ENCODE measurements at regions not wholly inside any gene's neighbourhood (a gene's known extent, or its start where the extent isn't known, plus 50 kb on each side); places are given as distances from the start of the nearest gene placed in this dataset.

DNA sequence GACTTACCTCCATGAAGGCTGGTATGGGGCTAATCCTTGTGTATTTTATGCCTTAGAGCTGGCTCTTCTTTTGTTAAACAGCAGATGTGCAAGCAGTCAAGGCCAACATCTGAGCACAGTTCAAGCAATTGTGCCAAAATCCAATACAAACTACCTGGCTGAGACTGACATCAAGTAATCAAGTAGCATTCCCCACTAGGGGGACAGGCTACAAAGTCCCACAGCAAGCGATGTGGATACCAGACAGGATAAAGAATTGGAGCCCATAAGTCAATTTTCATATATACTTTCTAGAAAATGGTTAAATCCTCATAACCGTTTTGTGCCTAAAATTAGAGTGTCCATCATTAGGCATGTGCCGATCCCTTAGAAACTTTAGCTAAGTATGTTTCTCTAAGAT lies 675.8 kb downstream of the DIAPH3 start:
- H2AFZ ChIP-seq (ENCODE audit: low read length) = no peak overlapping the region
- no peaks in the 10 kb centered on the region for H3K36me3 ChIP-seq (ENCODE audit: insufficient read depth, low read length)
- H3K4me2 ChIP-seq (ENCODE audit: low read depth, low read length, poor library complexity, severe bottlenecking) = no peak overlapping the region
- no peak overlapping the region for H3K4me3 ChIP-seq (ENCODE audit: low read length, poor library complexity, severe bottlenecking)
- H4K20me1 ChIP-seq (ENCODE audit: insufficient read depth, low read length, poor library complexity, severe bottlenecking) = no peaks in the 10 kb centered on the region
- H3K4me1 ChIP-seq (ENCODE audit: insufficient read depth, low read length, poor library complexity, severe bottlenecking) = no peaks in the 10 kb centered on the region
- no peak for TF ChIP-seq EZH2phosphoT487 (IDR thresholded peaks at IDR 0.05; ENCODE audit: borderline replicate concordance)
- TF ChIP-seq, protein P1, sequence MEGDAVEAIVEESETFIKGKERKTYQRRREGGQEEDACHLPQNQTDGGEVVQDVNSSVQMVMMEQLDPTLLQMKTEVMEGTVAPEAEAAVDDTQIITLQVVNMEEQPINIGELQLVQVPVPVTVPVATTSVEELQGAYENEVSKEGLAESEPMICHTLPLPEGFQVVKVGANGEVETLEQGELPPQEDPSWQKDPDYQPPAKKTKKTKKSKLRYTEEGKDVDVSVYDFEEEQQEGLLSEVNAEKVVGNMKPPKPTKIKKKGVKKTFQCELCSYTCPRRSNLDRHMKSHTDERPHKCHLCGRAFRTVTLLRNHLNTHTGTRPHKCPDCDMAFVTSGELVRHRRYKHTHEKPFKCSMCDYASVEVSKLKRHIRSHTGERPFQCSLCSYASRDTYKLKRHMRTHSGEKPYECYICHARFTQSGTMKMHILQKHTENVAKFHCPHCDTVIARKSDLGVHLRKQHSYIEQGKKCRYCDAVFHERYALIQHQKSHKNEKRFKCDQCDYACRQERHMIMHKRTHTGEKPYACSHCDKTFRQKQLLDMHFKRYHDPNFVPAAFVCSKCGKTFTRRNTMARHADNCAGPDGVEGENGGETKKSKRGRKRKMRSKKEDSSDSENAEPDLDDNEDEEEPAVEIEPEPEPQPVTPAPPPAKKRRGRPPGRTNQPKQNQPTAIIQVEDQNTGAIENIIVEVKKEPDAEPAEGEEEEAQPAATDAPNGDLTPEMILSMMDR (conservative IDR thresholded peaks at IDR 0.05; ENCODE audit: low read length) = peak; percentile 22
- H3K79me2 ChIP-seq (ENCODE audit: insufficient read depth, low read length) = no peaks in the 10 kb centered on the region
- no peaks in the 10 kb centered on the region for H3K9me3 ChIP-seq (ENCODE audit: insufficient read depth, low read depth, low read length)
- no peaks in the 10 kb centered on the region for H3F3A ChIP-seq (ENCODE audit: low read depth)
- H3K9me2 ChIP-seq (replicated peaks; ENCODE audit: low read depth, low read length) = no peaks in the 10 kb centered on the region
- H3K9ac ChIP-seq (ENCODE audit: low read depth, low read length, poor library complexity, severe bottlenecking) = no peak overlapping the region
- H3K27me3 ChIP-seq (ENCODE audit: insufficient read depth, low read length, poor library complexity, severe bottlenecking) = no peaks in the 10 kb centered on the region

DNA sequence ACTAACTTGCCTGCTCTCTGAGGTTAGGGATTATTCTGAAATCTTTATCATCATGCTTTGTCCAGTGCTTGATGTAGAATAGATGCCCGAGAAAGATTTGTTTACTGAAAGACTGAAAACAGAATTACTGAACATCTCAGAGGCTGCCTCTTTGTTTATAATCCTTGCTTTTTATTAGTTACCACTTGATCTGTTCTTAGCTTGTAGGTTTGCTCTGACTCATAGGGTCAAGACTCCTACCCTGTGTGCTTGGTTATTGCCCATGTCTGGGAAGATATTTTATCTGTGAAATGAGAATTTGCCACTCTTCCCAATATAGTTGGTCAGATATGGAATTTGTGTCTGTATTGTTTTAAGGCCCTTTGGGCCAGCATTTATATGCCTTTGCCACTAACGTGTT lies 675.3 kb downstream of the DIAPH3 start:
- no peak overlapping the region for H3K4me2 ChIP-seq (ENCODE audit: low read depth, low read length, poor library complexity, severe bottlenecking)
- H3K4me1 ChIP-seq (ENCODE audit: insufficient read depth, low read length, poor library complexity, severe bottlenecking) = no peaks in the 10 kb centered on the region
- no peaks in the 10 kb centered on the region for H3F3A ChIP-seq (ENCODE audit: low read depth)
- H3K79me2 ChIP-seq (ENCODE audit: insufficient read depth, low read length) = no peaks in the 10 kb centered on the region
- no peaks in the 10 kb centered on the region for H3K9me2 ChIP-seq (replicated peaks; ENCODE audit: low read depth, low read length)
- H4K20me1 ChIP-seq (ENCODE audit: insufficient read depth, low read length, poor library complexity, severe bottlenecking) = no peaks in the 10 kb centered on the region
- H3K36me3 ChIP-seq (ENCODE audit: insufficient read depth, low read length) = no peaks in the 10 kb centered on the region
- TF ChIP-seq EZH2phosphoT487 (IDR thresholded peaks at IDR 0.05; ENCODE audit: borderline replicate concordance) = no peak
- TF ChIP-seq, protein P1 (conservative IDR thresholded peaks at IDR 0.05; ENCODE audit: low read length) = no peak
- no peaks in the 10 kb centered on the region for H3K9me3 ChIP-seq (ENCODE audit: insufficient read depth, low read depth, low read length)
- H3K27me3 ChIP-seq (ENCODE audit: insufficient read depth, low read length, poor library complexity, severe bottlenecking) = no peaks in the 10 kb centered on the region
- H3K9ac ChIP-seq (ENCODE audit: low read depth, low read length, poor library complexity, severe bottlenecking) = no peak overlapping the region
- H3K4me3 ChIP-seq (ENCODE audit: low read length, poor library complexity, severe bottlenecking) = no peak overlapping the region
- no peak overlapping the region for H2AFZ ChIP-seq (ENCODE audit: low read length)

DNA sequence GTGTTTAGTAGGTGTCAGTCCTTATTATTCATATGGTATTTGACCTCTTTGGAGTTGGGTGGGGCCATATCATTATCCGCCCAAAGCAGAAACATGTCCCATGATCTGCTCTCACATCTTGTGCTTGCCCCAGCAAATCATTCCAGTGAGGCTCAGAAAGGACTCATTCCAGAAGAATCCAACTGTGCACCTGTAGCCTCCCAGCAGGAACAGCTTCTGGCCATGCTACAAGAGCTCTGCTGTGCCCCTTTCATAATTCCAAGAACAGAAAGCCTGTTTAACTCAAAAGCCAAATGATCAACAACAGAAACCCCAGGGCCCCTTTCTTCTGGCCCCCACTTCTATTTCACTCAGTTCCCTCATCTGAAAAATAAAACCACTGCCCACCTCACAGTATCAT lies 673.1 kb downstream of the DIAPH3 start:
- Histone ChIP-seq H2AFZ (ENCODE audit: low read length) (no peak overlapping the region), H3K4me2 (ENCODE audit: low read depth, low read length, poor library complexity, severe bottlenecking) (no peak overlapping the region), H3K9me2 (replicated peaks; ENCODE audit: low read depth, low read length) (no peaks in the 10 kb centered on the region), H4K20me1 (ENCODE audit: insufficient read depth, low read length, poor library complexity, severe bottlenecking) (no peaks in the 10 kb centered on the region), H3K9ac (ENCODE audit: low read depth, low read length, poor library complexity, severe bottlenecking) (no peak overlapping the region), H3F3A (ENCODE audit: low read depth) (no peaks in the 10 kb centered on the region), H3K36me3 (ENCODE audit: insufficient read depth, low read length) (no peaks in the 10 kb centered on the region), H3K9me3 (ENCODE audit: insufficient read depth, low read depth, low read length) (no peaks in the 10 kb centered on the region), H3K79me2 (ENCODE audit: insufficient read depth, low read length) (no peaks in the 10 kb centered on the region), H3K4me3 (ENCODE audit: low read length, poor library complexity, severe bottlenecking) (no peak overlapping the region), H3K4me1 (ENCODE audit: insufficient read depth, low read length, poor library complexity, severe bottlenecking) (no peaks in the 10 kb centered on the region), H3K27me3 (ENCODE audit: insufficient read depth, low read length, poor library complexity, severe bottlenecking) (no peaks in the 10 kb centered on the region)
- no peak for TF ChIP-seq EZH2phosphoT487 (IDR thresholded peaks at IDR 0.05; ENCODE audit: borderline replicate concordance)
- TF ChIP-seq, protein P1 (conservative IDR thresholded peaks at IDR 0.05; ENCODE audit: low read length) = no peak
